ENCODE measurements at regions not wholly inside any gene's neighbourhood (a gene's known extent, or its start where the extent isn't known, plus 50 kb on each side); places are given as distances from the start of the nearest gene placed in this dataset.

GRCh38 chr5:107219993-107220392, 450.7 kb downstream of the EFNA5 start:
- no peaks in the 10 kb centered on the region for H3K36me3 ChIP-seq (ENCODE audit: control insufficient read depth in 4 of 4, insufficient read depth in 3 of 4, low read depth in 1 of 4, low read length in 3 of 4)
- no peaks in the 10 kb centered on the region for H3K9me3 ChIP-seq (ENCODE audit: control insufficient read depth in 4 of 4, low read length in 3 of 4)
- H3K9ac ChIP-seq (ENCODE audit: low read depth in 1 of 2, low read length in 2 of 2): no peak overlapping the region
- 51% methylated on average over 1 of the region's 1 CpG for WGBS
- H3K27ac ChIP-seq (ENCODE audit: low read depth in 1 of 2, low read length in 2 of 2): no peak overlapping the region
- H3K27me3 ChIP-seq (ENCODE audit: control insufficient read depth in 4 of 4, insufficient read depth in 4 of 4, low read length in 3 of 4): no peaks in the 10 kb centered on the region
- no peaks in the 10 kb centered on the region for H3K4me1 ChIP-seq (ENCODE audit: control insufficient read depth in 4 of 4, insufficient read depth in 4 of 4, low read length in 3 of 4)
- TF ChIP-seq EGR1 (IDR thresholded peaks at IDR 0.05; ENCODE audit: low read depth in 2 of 2): no peak
- TF ChIP-seq, protein P1, sequence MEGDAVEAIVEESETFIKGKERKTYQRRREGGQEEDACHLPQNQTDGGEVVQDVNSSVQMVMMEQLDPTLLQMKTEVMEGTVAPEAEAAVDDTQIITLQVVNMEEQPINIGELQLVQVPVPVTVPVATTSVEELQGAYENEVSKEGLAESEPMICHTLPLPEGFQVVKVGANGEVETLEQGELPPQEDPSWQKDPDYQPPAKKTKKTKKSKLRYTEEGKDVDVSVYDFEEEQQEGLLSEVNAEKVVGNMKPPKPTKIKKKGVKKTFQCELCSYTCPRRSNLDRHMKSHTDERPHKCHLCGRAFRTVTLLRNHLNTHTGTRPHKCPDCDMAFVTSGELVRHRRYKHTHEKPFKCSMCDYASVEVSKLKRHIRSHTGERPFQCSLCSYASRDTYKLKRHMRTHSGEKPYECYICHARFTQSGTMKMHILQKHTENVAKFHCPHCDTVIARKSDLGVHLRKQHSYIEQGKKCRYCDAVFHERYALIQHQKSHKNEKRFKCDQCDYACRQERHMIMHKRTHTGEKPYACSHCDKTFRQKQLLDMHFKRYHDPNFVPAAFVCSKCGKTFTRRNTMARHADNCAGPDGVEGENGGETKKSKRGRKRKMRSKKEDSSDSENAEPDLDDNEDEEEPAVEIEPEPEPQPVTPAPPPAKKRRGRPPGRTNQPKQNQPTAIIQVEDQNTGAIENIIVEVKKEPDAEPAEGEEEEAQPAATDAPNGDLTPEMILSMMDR (IDR thresholded peaks at IDR 0.05; ENCODE audit: low read depth, low read length, missing input control): no peak
- TF ChIP-seq RXRA (IDR thresholded peaks at IDR 0.05): no peak
- TF ChIP-seq ATF3 (IDR thresholded peaks at IDR 0.05): no peak
- no peak overlapping the region for H3K4me3 ChIP-seq (ENCODE audit: low read depth in 1 of 3, low read length in 3 of 3)
- DNase-seq (ENCODE audit: low spot score): no peak

DNA sequence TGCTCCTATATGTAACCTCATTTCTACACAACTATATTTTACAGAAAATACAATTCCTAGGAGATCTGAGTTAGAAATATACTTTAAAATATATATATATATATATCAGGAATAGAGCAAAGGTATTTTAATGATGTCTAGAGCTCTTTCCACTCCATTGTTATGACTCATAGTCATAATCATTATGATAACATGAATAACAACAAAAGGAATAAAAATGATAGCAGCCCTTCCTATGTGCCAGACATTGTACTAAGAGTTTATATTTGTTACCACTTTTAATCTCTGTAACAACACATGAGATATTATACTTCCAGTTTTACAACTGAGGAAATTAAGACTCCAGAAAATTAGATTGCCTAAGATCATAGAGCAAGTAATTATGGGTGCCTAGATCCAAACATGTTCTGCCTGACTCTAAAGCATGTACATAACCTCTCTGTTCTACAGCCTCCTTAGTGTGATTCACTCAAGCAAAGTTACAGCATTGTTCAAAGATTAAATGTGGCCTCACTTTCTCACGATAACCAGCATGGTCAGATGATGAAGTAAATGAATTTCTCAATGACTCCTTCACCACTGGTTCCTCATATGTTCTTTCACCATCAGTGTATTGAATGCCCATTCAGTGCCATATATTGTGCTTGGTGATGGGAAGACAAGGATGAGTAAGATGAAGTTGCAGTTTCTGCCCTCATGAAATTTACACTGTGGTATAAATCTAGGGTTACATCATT, 452.1 kb downstream of the EFNA5 start:
- H3K9ac ChIP-seq (ENCODE audit: low read depth in 1 of 2, low read length in 2 of 2): no peak overlapping the region
- no peaks in the 10 kb centered on the region for H3K27me3 ChIP-seq (ENCODE audit: control insufficient read depth in 4 of 4, insufficient read depth in 4 of 4, low read length in 3 of 4)
- H3K36me3 ChIP-seq (ENCODE audit: control insufficient read depth in 4 of 4, insufficient read depth in 3 of 4, low read depth in 1 of 4, low read length in 3 of 4): no peaks in the 10 kb centered on the region
- TF ChIP-seq EGR1 (IDR thresholded peaks at IDR 0.05; ENCODE audit: low read depth in 2 of 2) (no peak), GABPA (IDR thresholded peaks at IDR 0.05 in 1 of 2, conservative IDR thresholded peaks at IDR 0.05 in 1 of 2) (no peak), FOXA1 (IDR thresholded peaks at IDR 0.05) (no peak), TAF1 (conservative IDR thresholded peaks at IDR 0.05) (no peak), SP1 (IDR thresholded peaks at IDR 0.05) (no peak), MAX (IDR thresholded peaks at IDR 0.05) (no peak), FOXA2 (IDR thresholded peaks at IDR 0.05) (no peak), JUND (IDR thresholded peaks at IDR 0.05) (no peak), NR2F2 (IDR thresholded peaks at IDR 0.05) (no peak), HNF4G (IDR thresholded peaks at IDR 0.05) (no peak), YY1 (IDR thresholded peaks at IDR 0.05) (no peak), RXRA (IDR thresholded peaks at IDR 0.05) (no peak)
- TF ChIP-seq, protein P2, sequence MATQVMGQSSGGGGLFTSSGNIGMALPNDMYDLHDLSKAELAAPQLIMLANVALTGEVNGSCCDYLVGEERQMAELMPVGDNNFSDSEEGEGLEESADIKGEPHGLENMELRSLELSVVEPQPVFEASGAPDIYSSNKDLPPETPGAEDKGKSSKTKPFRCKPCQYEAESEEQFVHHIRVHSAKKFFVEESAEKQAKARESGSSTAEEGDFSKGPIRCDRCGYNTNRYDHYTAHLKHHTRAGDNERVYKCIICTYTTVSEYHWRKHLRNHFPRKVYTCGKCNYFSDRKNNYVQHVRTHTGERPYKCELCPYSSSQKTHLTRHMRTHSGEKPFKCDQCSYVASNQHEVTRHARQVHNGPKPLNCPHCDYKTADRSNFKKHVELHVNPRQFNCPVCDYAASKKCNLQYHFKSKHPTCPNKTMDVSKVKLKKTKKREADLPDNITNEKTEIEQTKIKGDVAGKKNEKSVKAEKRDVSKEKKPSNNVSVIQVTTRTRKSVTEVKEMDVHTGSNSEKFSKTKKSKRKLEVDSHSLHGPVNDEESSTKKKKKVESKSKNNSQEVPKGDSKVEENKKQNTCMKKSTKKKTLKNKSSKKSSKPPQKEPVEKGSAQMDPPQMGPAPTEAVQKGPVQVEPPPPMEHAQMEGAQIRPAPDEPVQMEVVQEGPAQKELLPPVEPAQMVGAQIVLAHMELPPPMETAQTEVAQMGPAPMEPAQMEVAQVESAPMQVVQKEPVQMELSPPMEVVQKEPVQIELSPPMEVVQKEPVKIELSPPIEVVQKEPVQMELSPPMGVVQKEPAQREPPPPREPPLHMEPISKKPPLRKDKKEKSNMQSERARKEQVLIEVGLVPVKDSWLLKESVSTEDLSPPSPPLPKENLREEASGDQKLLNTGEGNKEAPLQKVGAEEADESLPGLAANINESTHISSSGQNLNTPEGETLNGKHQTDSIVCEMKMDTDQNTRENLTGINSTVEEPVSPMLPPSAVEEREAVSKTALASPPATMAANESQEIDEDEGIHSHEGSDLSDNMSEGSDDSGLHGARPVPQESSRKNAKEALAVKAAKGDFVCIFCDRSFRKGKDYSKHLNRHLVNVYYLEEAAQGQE (IDR thresholded peaks at IDR 0.05): no peak
- TF ChIP-seq, protein P1 (IDR thresholded peaks at IDR 0.05; ENCODE audit: low read depth, low read length, missing input control): no peak
- no peak for DNase-seq (ENCODE audit: low spot score)
- H3K9me3 ChIP-seq (ENCODE audit: control insufficient read depth in 4 of 4, low read length in 3 of 4): no peaks in the 10 kb centered on the region
- H3K4me1 ChIP-seq (ENCODE audit: control insufficient read depth in 4 of 4, insufficient read depth in 4 of 4, low read length in 3 of 4): no peaks in the 10 kb centered on the region
- 79% methylated on average over 1 of the region's 1 CpG for WGBS
- H3K4me3 ChIP-seq (ENCODE audit: low read depth in 1 of 3, low read length in 3 of 3): no peak overlapping the region
- no peak overlapping the region for H3K27ac ChIP-seq (ENCODE audit: low read depth in 1 of 2, low read length in 2 of 2)

All from liver (tissue), 8 donors.